Mesenchymal stem cell (in vitro differentiated cells and primary cell): ENCODE measurements at regions not wholly inside any gene's neighbourhood (a gene's known extent, or its start where the extent isn't known, plus 50 kb on each side); places are given as distances from the start of the nearest gene placed in this dataset.

ENCODE experiments used
- DNase-seq: peaks from one replicate; pipeline ENCODE4 v3.0.0-alpha.2; 2013
- H2AFZ ChIP-seq: one replicate; pipeline ENCODE4 v1.6.1; 2013; ENCODE audit warnings: low read depth, mild to moderate bottlenecking, control low read depth, inconsistent platforms, low read length, moderate library complexity
- H2AK5ac ChIP-seq: 2 replicates; pipeline ENCODE4 v1.6.1; 2013; ENCODE audit warnings: low read length, moderate library complexity, mild to moderate bottlenecking, inconsistent platforms; ENCODE audit not compliant: severe bottlenecking
- H2BK120ac ChIP-seq: one replicate; pipeline ENCODE4 v1.6.1; 2013; ENCODE audit warnings: low read depth, mild to moderate bottlenecking, inconsistent platforms, low read length, moderate library complexity
- H2BK12ac ChIP-seq, 2 experiments: one replicate each; pipeline ENCODE4 v1.6.1; 2013; ENCODE audit warnings: inconsistent platforms in 2 of 2, low read length in 2 of 2, mild to moderate bottlenecking in 2 of 2, moderate library complexity in 2 of 2, control low read depth in 1 of 2
- H2BK15ac ChIP-seq: one replicate; pipeline ENCODE4 v1.6.1; 2013; ENCODE audit warnings: mild to moderate bottlenecking, low read depth, inconsistent platforms; ENCODE audit not compliant: poor library complexity, severe bottlenecking
- H2BK5ac ChIP-seq: 2 replicates; pipeline ENCODE4 v1.6.1; 2013; ENCODE audit warnings: low read depth, mild to moderate bottlenecking, low read length, control low read depth, inconsistent platforms; ENCODE audit not compliant: poor library complexity, severe bottlenecking
- H3K14ac ChIP-seq, 2 experiments: one replicate each; pipeline ENCODE4 v1.6.1; 2013; ENCODE audit warnings: inconsistent platforms in 2 of 2, low read length in 2 of 2, control low read depth in 1 of 2, mild to moderate bottlenecking in 1 of 2, moderate library complexity in 1 of 2
- H3K18ac ChIP-seq, 2 experiments: one replicate each; pipeline ENCODE4 v1.6.1; 2013; ENCODE audit warnings: inconsistent platforms in 2 of 2, low read length in 2 of 2, control low read depth in 1 of 2, low read depth in 1 of 2, mild to moderate bottlenecking in 1 of 2
- H3K23ac ChIP-seq, 2 experiments: one replicate each; pipeline ENCODE4 v1.6.1; 2013; ENCODE audit warnings: inconsistent platforms in 2 of 2, low read length in 2 of 2, mild to moderate bottlenecking in 2 of 2, moderate library complexity in 2 of 2, control low read depth in 1 of 2
- H3K27ac ChIP-seq: 2 replicates; pipeline ENCODE4 v1.5.1; 2013; ENCODE audit warnings: mild to moderate bottlenecking, moderate library complexity, low read length, control low read depth, inconsistent platforms; ENCODE audit not compliant: poor library complexity, severe bottlenecking
- H3K27me3 ChIP-seq, 2 experiments: 2 replicates each; pipeline versions ENCODE4 v1.6.1 to v1.7.0; 2013; ENCODE audit warnings: low read length in 2 of 2, mild to moderate bottlenecking in 2 of 2, moderate library complexity in 2 of 2, control low read depth in 1 of 2, inconsistent platforms in 1 of 2; ENCODE audit not compliant: control insufficient read depth in 1 of 2, insufficient read depth in 1 of 2
- H3K36me3 ChIP-seq, 2 experiments: 2 replicates each; pipeline versions ENCODE4 v1.6.1 to v1.7.0; 2013; ENCODE audit warnings: low read length in 2 of 2, control low read depth in 1 of 2, inconsistent platforms in 1 of 2, low read depth in 1 of 2, mild to moderate bottlenecking in 1 of 2; ENCODE audit not compliant: insufficient read depth in 2 of 2, control insufficient read depth in 1 of 2
- H3K4ac ChIP-seq, 2 experiments: one replicate each; pipeline ENCODE4 v1.6.1; 2013; ENCODE audit warnings: inconsistent platforms in 2 of 2, low read length in 2 of 2, mild to moderate bottlenecking in 2 of 2, moderate library complexity in 2 of 2, control low read depth in 1 of 2, low read depth in 1 of 2
- H3K4me1 ChIP-seq: 2 replicates; pipeline ENCODE4 v1.6.1; 2013; ENCODE audit warnings: low read depth, low read length, control low read depth; ENCODE audit not compliant: control insufficient read depth, insufficient read depth
- H3K4me2 ChIP-seq: 2 replicates; pipeline ENCODE4 v1.6.1; 2013; ENCODE audit warnings: low read length, mild to moderate bottlenecking, inconsistent platforms; ENCODE audit not compliant: poor library complexity, severe bottlenecking
- H3K4me3 ChIP-seq, 2 experiments: 2 replicates each; pipeline versions ENCODE4 v1.5.1 to v1.7.0; 2013; ENCODE audit warnings: low read length in 2 of 2, mild to moderate bottlenecking in 2 of 2, control low read depth in 1 of 2, low read depth in 1 of 2; ENCODE audit not compliant: insufficient read depth in 1 of 2
- H3K79me1 ChIP-seq: replicated peaks from 2 replicates; pipeline ENCODE4 v1.6.1; 2013; ENCODE audit warnings: mild to moderate bottlenecking, control low read depth, low read length, inconsistent platforms; ENCODE audit not compliant: poor library complexity, severe bottlenecking
- H3K9ac ChIP-seq: 2 replicates; pipeline ENCODE4 v1.7.0; 2013; ENCODE audit warnings: mild to moderate bottlenecking, low read length, moderate library complexity
- H3K9me3 ChIP-seq: 2 replicates; pipeline ENCODE4 v1.7.0; 2013; ENCODE audit warnings: mild to moderate bottlenecking, low read length; ENCODE audit not compliant: control insufficient read depth
- H4K8ac ChIP-seq: one replicate; pipeline ENCODE4 v1.6.1; 2013; ENCODE audit warnings: inconsistent platforms, mild to moderate bottlenecking, low read length, moderate library complexity
- H4K91ac ChIP-seq: one replicate; pipeline ENCODE4 v1.6.1; 2013; ENCODE audit warnings: mild to moderate bottlenecking, low read length, inconsistent platforms
- WGBS: methylation state at CpG from one replicate; pipeline ENCODE4 v1.1.7; 2013; ENCODE audit warnings: mixed read lengths; 5-methylcytosine and 5-hydroxymethylcytosine counted together

- Histone ChIP-seq H3K9ac (no peak overlapping the region), H3K79me1 (no peaks in the 10 kb centered on the region), H3K4me2 (no peak overlapping the region), H2BK5ac (no peak overlapping the region), H3K23ac (no peak overlapping the region), H2BK12ac (no peak overlapping the region), H3K27ac (no peak overlapping the region), H2AFZ (no peak overlapping the region), H3K18ac (no peak overlapping the region), H2BK120ac (no peak overlapping the region), H4K91ac (no peak overlapping the region), H4K8ac (no peak overlapping the region), H3K4me1 (no peaks in the 10 kb centered on the region), H3K4me3 (no peak overlapping the region), H3K27me3 (no peaks in the 10 kb centered on the region), H2BK15ac (no peak overlapping the region), H3K36me3 (no peaks in the 10 kb centered on the region), H3K9me3 (no peaks in the 10 kb centered on the region), H3K4ac (no peak overlapping the region), H3K14ac (no peak overlapping the region), H2AK5ac (no peak overlapping the region)
- no peak for DNase-seq
- WGBS, result 73% methylated on average over 20 of the region's 20 CpGs
These were observed 97.6 kb upstream of the B3GAT1 start for GRCh38 chr11:134509381-134510232.

- no peak overlapping the region for H2AK5ac ChIP-seq
- H3K18ac ChIP-seq, result no peak overlapping the region
- no peak overlapping the region for H2AFZ ChIP-seq
- DNase-seq, result no peak
- H3K4me3 ChIP-seq, result no peak overlapping the region
- no peak overlapping the region for H2BK12ac ChIP-seq
- peaks cover 0 to 2% of the 10 kb centered on the region in 2 experiments for H3K27me3 ChIP-seq
- H2BK15ac ChIP-seq, result no peak overlapping the region
- no peaks in the 10 kb centered on the region for H3K4me1 ChIP-seq
- no peak overlapping the region for H4K8ac ChIP-seq
- H3K27ac ChIP-seq, result no peak overlapping the region
- no peak overlapping the region for H3K4me2 ChIP-seq
- H3K79me1 ChIP-seq, result no peaks in the 10 kb centered on the region
- no peak overlapping the region for H3K4ac ChIP-seq
- WGBS, result 79% methylated on average over 17 of the region's 17 CpGs
- no peak overlapping the region for H2BK5ac ChIP-seq
- no peak overlapping the region for H3K14ac ChIP-seq
- H3K36me3 ChIP-seq, result no peaks in the 10 kb centered on the region
- no peak overlapping the region for H3K23ac ChIP-seq
- H2BK120ac ChIP-seq, result no peak overlapping the region
- no peak overlapping the region for H3K9ac ChIP-seq
- H3K9me3 ChIP-seq, result no peaks in the 10 kb centered on the region
- no peak overlapping the region for H4K91ac ChIP-seq
These were observed 96.4 kb upstream of the B3GAT1 start for GRCh38 chr11:134508219-134508990.

GRCh38 chr11:134506046-134506445 is 94.0 kb upstream of the B3GAT1 start:
- WGBS, result 56% methylated on average over 1 of the region's 2 CpGs
- Histone ChIP-seq H3K14ac (no peak overlapping the region), H2BK5ac (no peak overlapping the region), H3K4ac (no peak overlapping the region), H3K9me3 (no peaks in the 10 kb centered on the region), H3K27ac (no peak overlapping the region), H3K4me2 (no peak overlapping the region), H2AK5ac (no peak overlapping the region), H2BK120ac (no peak overlapping the region), H2BK15ac (no peak overlapping the region), H4K91ac (no peak overlapping the region), H4K8ac (no peak overlapping the region), H3K23ac (no peak overlapping the region), H3K18ac (no peak overlapping the region), H3K4me3 (no peak overlapping the region), H2BK12ac (no peak overlapping the region), H3K4me1 (no peaks in the 10 kb centered on the region), H3K27me3 (peaks cover 0 to 2% of the 10 kb centered on the region in 2 experiments), H3K79me1 (no peaks in the 10 kb centered on the region), H3K36me3 (no peaks in the 10 kb centered on the region), H2AFZ (no peak overlapping the region), H3K9ac (no peak overlapping the region)
- DNase-seq, result no peak

- WGBS, result 68% methylated on average over 3 of the region's 3 CpGs
- H2BK5ac ChIP-seq, result no peak overlapping the region
These were observed 93.1 kb upstream of the B3GAT1 start for GRCh38 chr11:134505125-134505524.

More at GRCh38 chr11:134505125-134505524, 93.1 kb upstream of the B3GAT1 start:
- DNase-seq, result no peak
- Histone ChIP-seq H3K23ac (no peak overlapping the region), H3K79me1 (no peaks in the 10 kb centered on the region), H3K27ac (no peak overlapping the region), H2BK15ac (no peak overlapping the region), H4K91ac (no peak overlapping the region), H3K18ac (no peak overlapping the region), H2BK12ac (no peak overlapping the region), H4K8ac (no peak overlapping the region), H3K9me3 (no peaks in the 10 kb centered on the region), H3K14ac (no peak overlapping the region), H3K4ac (no peak overlapping the region), H3K9ac (no peak overlapping the region), H2AK5ac (no peak overlapping the region), H3K27me3 (peaks cover 0 to 2% of the 10 kb centered on the region in 2 experiments), H3K36me3 (no peaks in the 10 kb centered on the region), H2BK120ac (no peak overlapping the region), H2AFZ (no peak overlapping the region), H3K4me3 (no peak overlapping the region), H3K4me1 (no peaks in the 10 kb centered on the region), H3K4me2 (no peak overlapping the region)
